C4-2B (cell line): ENCODE measurements at regions not wholly inside any gene's neighbourhood (a gene's known extent, or its start where the extent isn't known, plus 50 kb on each side); places are given as distances from the start of the nearest gene placed in this dataset.

Experiments
- H3K27ac ChIP-seq: fragments of 450-650 bp; 2 replicates; pipeline ENCODE4 v1.5.1; 2017
- ZFX ChIP-seq: fragments of 450-650 bp; IDR thresholded peaks from 2 replicates; pipeline ENCODE4 v1.6.1; 2017
- TF ChIP-seq, protein P1 (sequence below): fragments of 450-650 bp; conservative IDR thresholded peaks from 2 replicates; pipeline ENCODE4 v1.5.1; 2017; ENCODE audit warnings: mild to moderate bottlenecking

DNA sequence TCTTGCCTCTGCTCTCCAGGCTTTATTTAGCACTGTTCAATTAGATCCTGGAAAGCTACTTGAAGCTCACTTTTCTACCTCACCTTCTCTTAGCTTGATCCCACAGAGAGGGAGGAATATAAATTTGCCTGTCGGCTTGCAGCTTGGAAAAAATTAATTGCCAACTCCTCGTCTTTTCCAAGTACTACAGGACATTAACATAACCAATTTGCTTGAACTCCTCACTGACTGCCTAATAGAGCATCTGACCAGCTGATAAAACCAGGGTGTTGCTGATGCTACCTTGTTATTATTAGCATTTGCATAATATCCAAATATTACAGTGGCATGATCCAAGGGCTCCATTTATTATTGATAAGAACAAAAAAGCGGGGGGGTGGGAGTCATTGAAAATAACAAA is 561.8 kb downstream of the MCTP2 start:
- TF ChIP-seq ZFX, result no peak
- TF ChIP-seq, protein P1, sequence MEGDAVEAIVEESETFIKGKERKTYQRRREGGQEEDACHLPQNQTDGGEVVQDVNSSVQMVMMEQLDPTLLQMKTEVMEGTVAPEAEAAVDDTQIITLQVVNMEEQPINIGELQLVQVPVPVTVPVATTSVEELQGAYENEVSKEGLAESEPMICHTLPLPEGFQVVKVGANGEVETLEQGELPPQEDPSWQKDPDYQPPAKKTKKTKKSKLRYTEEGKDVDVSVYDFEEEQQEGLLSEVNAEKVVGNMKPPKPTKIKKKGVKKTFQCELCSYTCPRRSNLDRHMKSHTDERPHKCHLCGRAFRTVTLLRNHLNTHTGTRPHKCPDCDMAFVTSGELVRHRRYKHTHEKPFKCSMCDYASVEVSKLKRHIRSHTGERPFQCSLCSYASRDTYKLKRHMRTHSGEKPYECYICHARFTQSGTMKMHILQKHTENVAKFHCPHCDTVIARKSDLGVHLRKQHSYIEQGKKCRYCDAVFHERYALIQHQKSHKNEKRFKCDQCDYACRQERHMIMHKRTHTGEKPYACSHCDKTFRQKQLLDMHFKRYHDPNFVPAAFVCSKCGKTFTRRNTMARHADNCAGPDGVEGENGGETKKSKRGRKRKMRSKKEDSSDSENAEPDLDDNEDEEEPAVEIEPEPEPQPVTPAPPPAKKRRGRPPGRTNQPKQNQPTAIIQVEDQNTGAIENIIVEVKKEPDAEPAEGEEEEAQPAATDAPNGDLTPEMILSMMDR, result no peak
- H3K27ac ChIP-seq, result no peak overlapping the region

DNA sequence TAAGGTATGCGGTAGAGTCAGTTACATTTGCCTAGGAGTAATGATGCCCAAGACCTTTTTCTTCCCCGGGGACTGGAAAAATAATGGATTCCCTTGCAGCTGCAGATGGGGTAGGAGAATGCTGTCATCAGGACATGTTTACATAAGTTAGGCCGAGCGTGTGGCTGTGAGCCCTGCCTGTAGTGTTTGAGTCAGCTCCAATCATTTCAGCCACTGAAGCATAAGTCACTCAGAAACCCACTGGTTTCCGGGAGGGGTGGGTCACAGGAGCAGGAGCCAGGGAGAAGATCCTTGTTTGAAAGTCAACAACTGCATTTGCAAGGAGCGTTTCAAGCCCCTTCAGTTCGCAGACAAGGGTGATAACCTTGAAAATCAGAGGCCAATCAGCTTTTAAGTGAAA is 562.3 kb downstream of the MCTP2 start:
- no peak for TF ChIP-seq ZFX
- TF ChIP-seq, protein P1, result no peak
- no peak overlapping the region for H3K27ac ChIP-seq

DNA sequence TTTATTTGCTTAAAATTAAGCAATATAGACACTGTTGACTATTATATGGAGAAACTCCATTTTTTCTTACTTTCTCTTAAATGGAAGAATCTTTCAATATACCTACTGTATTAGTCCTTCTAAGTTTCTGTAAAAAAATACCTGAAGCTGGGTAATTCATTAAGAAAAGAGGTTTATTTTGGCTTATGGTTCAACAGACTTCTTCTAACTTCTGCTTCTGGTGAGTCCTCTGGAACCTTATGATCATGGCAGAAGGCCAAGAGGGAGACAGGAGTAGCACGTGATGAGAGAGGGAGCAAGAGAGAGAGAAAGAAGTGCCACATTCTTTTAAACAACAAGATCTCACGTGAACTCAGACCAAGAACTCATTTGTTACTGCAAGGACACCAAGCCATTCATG is 573.3 kb downstream of the MCTP2 start:
- no peak overlapping the region for H3K27ac ChIP-seq
- TF ChIP-seq ZFX, result no peak
- TF ChIP-seq, protein P1, result no peak

DNA sequence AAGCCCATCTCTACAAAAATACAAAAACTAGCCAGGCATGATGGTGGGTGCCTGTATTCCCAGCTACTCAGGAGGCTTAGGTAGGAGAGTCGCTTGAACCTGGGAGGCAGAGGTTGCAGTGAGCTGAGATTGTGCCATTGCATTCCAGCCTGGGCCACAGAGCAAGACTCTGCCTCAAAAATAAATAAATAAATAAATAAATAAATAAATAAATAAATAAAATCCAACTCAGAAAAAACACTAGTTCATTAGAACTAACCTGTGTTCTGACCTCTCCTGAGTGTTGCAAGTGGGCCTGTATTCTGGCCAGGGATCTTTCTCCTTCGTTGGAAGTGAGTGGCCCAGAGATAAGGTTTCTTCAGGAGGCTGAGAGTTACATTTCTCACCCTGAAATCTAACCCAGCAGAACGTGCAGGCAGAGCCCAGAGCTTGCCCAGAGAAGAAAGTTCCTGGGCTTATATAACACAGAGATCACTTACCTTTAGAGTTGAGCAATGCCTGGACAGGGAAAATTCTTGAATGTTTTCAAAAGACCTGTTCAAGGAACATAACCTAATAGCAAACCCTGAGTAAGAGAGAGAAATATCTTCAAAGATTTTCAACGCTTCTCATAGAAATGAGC is 583.9 kb downstream of the MCTP2 start:
- H3K27ac ChIP-seq, result no peak overlapping the region
- TF ChIP-seq, protein P1, result no peak
- no peak for TF ChIP-seq ZFX

DNA sequence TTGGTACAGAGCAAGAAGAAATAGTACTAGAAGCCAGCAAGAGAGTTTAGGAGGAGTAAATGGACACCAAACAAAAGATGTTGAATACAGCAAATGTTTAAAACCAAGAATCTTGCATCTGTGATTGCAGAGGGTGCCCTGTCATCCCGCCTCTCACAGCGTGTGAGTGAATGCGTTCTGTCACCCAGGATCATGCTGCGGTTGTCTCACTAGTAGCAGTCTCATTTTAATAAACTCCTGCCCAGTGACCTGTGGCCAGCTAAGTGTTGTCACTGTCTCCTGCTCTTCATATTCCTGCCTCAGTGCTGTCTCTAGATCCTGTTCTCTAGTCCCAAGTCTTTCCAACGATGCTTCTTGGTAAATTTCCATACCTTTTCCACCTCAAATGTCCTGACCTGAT is 584.6 kb downstream of the MCTP2 start:
- TF ChIP-seq, protein P1, result no peak
- no peak for TF ChIP-seq ZFX

DNA sequence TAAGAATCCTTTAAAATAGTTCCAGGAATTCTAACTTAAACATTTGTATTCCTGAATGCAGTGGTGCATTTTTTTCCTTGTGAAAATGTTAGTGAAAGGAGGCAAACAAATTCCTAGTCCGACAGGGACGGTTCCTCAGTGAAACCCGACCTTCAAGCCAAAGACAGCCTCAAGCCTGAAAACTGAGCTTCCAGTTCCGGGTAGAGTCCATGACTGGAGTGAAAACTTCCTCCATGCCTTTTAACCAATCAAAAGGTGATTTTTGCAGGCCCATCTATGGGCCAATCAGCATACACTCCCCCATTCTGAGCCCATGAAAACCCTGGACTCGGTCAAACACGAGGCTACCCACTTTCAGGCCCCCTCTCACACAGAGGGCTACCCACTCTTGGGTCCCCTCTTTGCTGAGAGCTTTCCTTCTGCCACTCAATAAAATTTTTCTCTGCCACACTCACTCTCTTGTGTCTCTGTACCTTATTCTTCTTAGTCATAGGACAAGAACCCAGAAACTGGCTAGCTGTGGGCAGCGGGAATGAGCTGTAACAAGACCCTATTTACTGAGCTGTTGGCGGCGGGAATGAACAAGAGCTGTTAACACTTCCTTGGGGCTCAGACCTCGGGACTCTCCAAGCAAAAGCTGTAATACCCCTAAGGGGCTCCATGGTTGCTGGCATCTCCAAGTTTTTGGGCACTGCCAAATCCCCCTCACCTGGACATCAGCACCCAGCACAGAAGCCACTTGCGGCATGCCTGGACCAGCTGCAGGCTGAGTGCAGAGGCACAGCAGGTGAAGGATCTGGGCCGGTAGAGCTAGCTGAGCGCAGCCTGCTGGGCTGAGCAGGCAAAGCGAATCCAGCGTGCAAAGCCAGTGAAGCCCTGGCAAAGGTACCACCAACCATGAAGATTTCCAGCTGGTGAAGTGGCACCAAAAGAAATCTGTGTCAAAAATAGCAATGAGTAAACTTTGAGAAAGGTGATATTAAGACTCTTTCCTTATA is 598.8 kb downstream of the MCTP2 start:
- TF ChIP-seq, protein P1, result no peak
- no peak for TF ChIP-seq ZFX

More for the DNA sequence above, 584.6 kb downstream of the MCTP2 start:
- H3K27ac ChIP-seq, result no peak overlapping the region

DNA sequence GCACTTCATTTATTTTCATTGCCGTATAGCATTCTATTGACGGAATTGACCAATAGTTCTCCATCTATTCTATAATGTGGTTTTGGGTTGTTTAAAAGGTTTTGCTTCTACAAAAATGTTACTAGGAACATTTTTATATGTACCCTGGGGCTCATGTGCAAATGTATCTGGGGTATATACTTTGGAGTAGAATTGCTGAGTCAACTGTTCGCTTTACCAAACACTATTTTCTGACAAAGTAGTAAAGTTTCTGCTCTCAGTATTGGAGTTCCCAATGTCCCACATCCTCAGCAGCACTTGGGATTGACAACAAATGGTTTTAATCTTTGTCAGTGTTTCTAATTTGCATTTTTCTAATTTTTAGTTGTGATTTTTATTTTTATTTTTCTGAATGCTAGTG is 602.6 kb downstream of the MCTP2 start:
- H3K27ac ChIP-seq, result no peak overlapping the region
- TF ChIP-seq, protein P1, result no peak
- TF ChIP-seq ZFX, result no peak

More for the DNA sequence above, 598.8 kb downstream of the MCTP2 start:
- H3K27ac ChIP-seq, result no peak overlapping the region
